NCI-H69 (cell line): ENCODE measurements at regions not wholly inside any gene's neighbourhood (a gene's known extent, or its start where the extent isn't known, plus 50 kb on each side); places are given as distances from the start of the nearest gene placed in this dataset.

Experiments
- DNase-seq: peaks from one replicate; lab custom pipeline; 2025; lab: John Stamatoyannopoulos, UW

GRCh38 chr2:23132823-23133595 is 252.0 kb upstream of the KLHL29 start:
- DNase-seq, result no peak

- DNase-seq, result no peak
Observed at GRCh38 chr2:23134726-23135125, 250.3 kb upstream of the KLHL29 start.

GRCh38 chr2:23135481-23136100 is 249.4 kb upstream of the KLHL29 start:
- DNase-seq, result peak; percentile 2

GRCh38 chr2:23137166-23137565 is 247.8 kb upstream of the KLHL29 start:
- DNase-seq, result no peak

GRCh38 chr2:23138701-23139100 is 246.3 kb upstream of the KLHL29 start:
- no peak for DNase-seq

- DNase-seq, result no peak
Observed at GRCh38 chr2:23145460-23145859, 239.5 kb upstream of the KLHL29 start.

- no peak for DNase-seq
Observed at GRCh38 chr2:23146011-23146410, 239.0 kb upstream of the KLHL29 start.

- DNase-seq, result no peak
Observed at GRCh38 chr2:23148342-23148741, 236.6 kb upstream of the KLHL29 start.

GRCh38 chr2:23149777-23150176 is 235.2 kb upstream of the KLHL29 start:
- no peak for DNase-seq

- no peak for DNase-seq
Observed at GRCh38 chr2:23153484-23153883, 231.5 kb upstream of the KLHL29 start.

GRCh38 chr2:23155022-23155421 is 230.0 kb upstream of the KLHL29 start:
- DNase-seq, result no peak

- DNase-seq, result no peak
Observed at GRCh38 chr2:23157812-23158211, 227.2 kb upstream of the KLHL29 start.

GRCh38 chr2:23158306-23158705 is 226.7 kb upstream of the KLHL29 start:
- DNase-seq, result no peak

GRCh38 chr2:23159746-23160405 is 225.1 kb upstream of the KLHL29 start:
- DNase-seq, result no peak

- no peak for DNase-seq
Observed at GRCh38 chr2:23164173-23164572, 220.8 kb upstream of the KLHL29 start.

- DNase-seq, result no peak
Observed at GRCh38 chr2:23169896-23170295, 215.1 kb upstream of the KLHL29 start.

GRCh38 chr2:23171108-23171507 is 213.9 kb upstream of the KLHL29 start:
- no peak for DNase-seq

GRCh38 chr2:23178396-23178795 is 206.6 kb upstream of the KLHL29 start:
- no peak for DNase-seq

GRCh38 chr2:23183733-23184132 is 201.2 kb upstream of the KLHL29 start:
- DNase-seq, result no peak

- no peak for DNase-seq
Observed at GRCh38 chr2:23198316-23199114, 186.5 kb upstream of the KLHL29 start.

- peak; percentile 59 for DNase-seq
Observed at GRCh38 chr2:23199115-23199918, 185.7 kb upstream of the KLHL29 start.
